ENCODE measurements at regions not wholly inside any gene's neighbourhood (a gene's known extent, or its start where the extent isn't known, plus 50 kb on each side); places are given as distances from the start of the nearest gene placed in this dataset.

DNA sequence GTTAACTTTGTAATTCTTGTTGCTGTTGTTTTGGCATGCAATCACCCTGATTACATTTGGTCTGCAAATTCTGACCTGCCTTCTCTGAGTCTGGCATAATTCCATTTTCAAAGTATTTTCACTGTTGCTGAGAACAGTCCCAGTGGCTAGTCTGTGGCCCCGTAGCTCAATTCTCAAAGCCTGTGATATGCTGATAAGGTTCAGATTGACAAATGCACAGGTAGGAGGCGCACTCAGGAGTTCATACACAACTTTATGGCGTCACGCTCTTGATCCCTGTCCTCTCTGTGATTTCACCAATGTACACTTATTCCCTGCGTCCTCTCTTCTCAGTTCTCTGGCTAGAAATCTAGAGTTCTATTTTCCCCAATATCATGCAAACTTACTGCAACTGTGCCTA lies 376.6 kb upstream of the SLCO3A1 start:
- TF ChIP-seq, protein P1, sequence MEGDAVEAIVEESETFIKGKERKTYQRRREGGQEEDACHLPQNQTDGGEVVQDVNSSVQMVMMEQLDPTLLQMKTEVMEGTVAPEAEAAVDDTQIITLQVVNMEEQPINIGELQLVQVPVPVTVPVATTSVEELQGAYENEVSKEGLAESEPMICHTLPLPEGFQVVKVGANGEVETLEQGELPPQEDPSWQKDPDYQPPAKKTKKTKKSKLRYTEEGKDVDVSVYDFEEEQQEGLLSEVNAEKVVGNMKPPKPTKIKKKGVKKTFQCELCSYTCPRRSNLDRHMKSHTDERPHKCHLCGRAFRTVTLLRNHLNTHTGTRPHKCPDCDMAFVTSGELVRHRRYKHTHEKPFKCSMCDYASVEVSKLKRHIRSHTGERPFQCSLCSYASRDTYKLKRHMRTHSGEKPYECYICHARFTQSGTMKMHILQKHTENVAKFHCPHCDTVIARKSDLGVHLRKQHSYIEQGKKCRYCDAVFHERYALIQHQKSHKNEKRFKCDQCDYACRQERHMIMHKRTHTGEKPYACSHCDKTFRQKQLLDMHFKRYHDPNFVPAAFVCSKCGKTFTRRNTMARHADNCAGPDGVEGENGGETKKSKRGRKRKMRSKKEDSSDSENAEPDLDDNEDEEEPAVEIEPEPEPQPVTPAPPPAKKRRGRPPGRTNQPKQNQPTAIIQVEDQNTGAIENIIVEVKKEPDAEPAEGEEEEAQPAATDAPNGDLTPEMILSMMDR (IDR thresholded peaks at IDR 0.05; ENCODE audit: low read length) = no peak
- TF ChIP-seq EZH2 (IDR thresholded peaks at IDR 0.05; ENCODE audit: borderline replicate concordance, low read length) = no peak
